DND-41 (cell line): ENCODE measurements at regions not wholly inside any gene's neighbourhood (a gene's known extent, or its start where the extent isn't known, plus 50 kb on each side); places are given as distances from the start of the nearest gene placed in this dataset.

ENCODE experiments used
- ATAC-seq: fragments of 200-7000 bp; cut with Tn5 transposase; 3 replicates; pipeline ENCODE4 v1.9.1; 2021; ENCODE audit warnings: low read depth; ENCODE audit not compliant: insufficient read depth
- DNase-seq: peaks from one replicate; pipeline ENCODE4 v3.0.0-alpha.2; 2020
- H2AFZ ChIP-seq: 2 replicates; pipeline ENCODE4 v1.6.0; 2012; ENCODE audit warnings: low read depth, low read length
- H3K27ac ChIP-seq: 2 replicates; pipeline ENCODE4 v1.5.1; 2012; ENCODE audit warnings: low read length, inconsistent platforms
- H3K27me3 ChIP-seq: fragments of 200-600 bp; sonication (generic); 2 replicates; pipeline ENCODE4 v1.6.0; 2012; ENCODE audit warnings: low read length, mild to moderate bottlenecking, inconsistent platforms; ENCODE audit not compliant: insufficient read depth, poor library complexity
- H3K36me3 ChIP-seq: 2 replicates; pipeline ENCODE4 v1.5.1; 2012; ENCODE audit warnings: low read length, inconsistent platforms; ENCODE audit not compliant: insufficient read depth
- H3K4me1 ChIP-seq: 2 replicates; pipeline ENCODE4 v1.5.1; 2012; ENCODE audit warnings: mild to moderate bottlenecking, low read length; ENCODE audit not compliant: insufficient read depth
- H3K4me2 ChIP-seq: 2 replicates; pipeline ENCODE4 v1.6.0; 2012; ENCODE audit warnings: mild to moderate bottlenecking, moderate library complexity, low read length, inconsistent platforms; ENCODE audit not compliant: insufficient read depth
- H3K4me3 ChIP-seq, 2 experiments: fragments of 200-600 bp in 1 of 2; shearing (Covaris generic) in 1 of 2; 2 replicates each; pipeline ENCODE4 v1.5.1; 2012 to 2016; ENCODE audit warnings: inconsistent platforms in 2 of 2, low read length in 2 of 2, mild to moderate bottlenecking in 2 of 2, low read depth in 1 of 2, moderate library complexity in 1 of 2
- H3K79me2 ChIP-seq: 2 replicates; pipeline ENCODE4 v1.6.0; 2012; ENCODE audit warnings: low read length, inconsistent platforms; ENCODE audit not compliant: insufficient read depth
- H3K9ac ChIP-seq: 2 replicates; pipeline ENCODE4 v1.6.0; 2012; ENCODE audit warnings: low read depth, mild to moderate bottlenecking, inconsistent platforms, low read length, moderate library complexity
- H3K9me3 ChIP-seq: 2 replicates; pipeline ENCODE4 v1.5.1; 2012; ENCODE audit warnings: low read length, moderate library complexity, mild to moderate bottlenecking, inconsistent platforms; ENCODE audit not compliant: insufficient read depth, severe bottlenecking
- H4K20me1 ChIP-seq: 2 replicates; pipeline ENCODE4 v1.6.0; 2012; ENCODE audit warnings: low read length; ENCODE audit not compliant: insufficient read depth
- CTCF ChIP-seq: IDR thresholded peaks from 2 replicates; pipeline ENCODE4 v1.5.1; 2012; ENCODE audit warnings: borderline replicate concordance, low read length, moderate library complexity, mild to moderate bottlenecking; ENCODE audit not compliant: poor library complexity, severe bottlenecking; ENCODE audit errors: extremely low read depth
- EZH2 ChIP-seq: IDR thresholded peaks from 3 replicates; pipeline ENCODE4 v1.6.1; 2012; ENCODE audit warnings: borderline replicate concordance, low read depth, mild to moderate bottlenecking, moderate library complexity, low read length, inconsistent platforms; ENCODE audit not compliant: severe bottlenecking

GRCh38 chr18:39564716-39565115 is 1999.1 kb upstream of the CELF4 start:
- Histone ChIP-seq H3K27ac (no peak overlapping the region), H3K4me1 (no peaks in the 10 kb centered on the region), H3K9ac (no peak overlapping the region), H3K27me3 (no peaks in the 10 kb centered on the region), H4K20me1 (no peaks in the 10 kb centered on the region), H3K9me3 (no peaks in the 10 kb centered on the region), H3K79me2 (no peaks in the 10 kb centered on the region), H3K36me3 (no peaks in the 10 kb centered on the region), H3K4me3 (no peak overlapping the region), H2AFZ (no peak overlapping the region), H3K4me2 (no peak overlapping the region)
- TF ChIP-seq CTCF (no peak), EZH2 (no peak)
- ATAC-seq = no peak
- no peak for DNase-seq

GRCh38 chr18:39561126-39561525 is 1995.5 kb upstream of the CELF4 start:
- Histone ChIP-seq H3K27me3 (no peaks in the 10 kb centered on the region), H3K9me3 (no peaks in the 10 kb centered on the region), H3K9ac (no peak overlapping the region), H3K4me2 (no peak overlapping the region), H3K4me3 (no peak overlapping the region), H3K27ac (no peak overlapping the region), H3K4me1 (no peaks in the 10 kb centered on the region), H3K79me2 (no peaks in the 10 kb centered on the region), H2AFZ (no peak overlapping the region), H4K20me1 (no peaks in the 10 kb centered on the region), H3K36me3 (no peaks in the 10 kb centered on the region)
- ATAC-seq (no peak), DNase-seq (no peak)
- TF ChIP-seq EZH2 = no peak
- TF ChIP-seq CTCF = no peak

GRCh38 chr18:39558658-39559057 is 1993.1 kb upstream of the CELF4 start:
- DNase-seq = no peak
- Histone ChIP-seq H3K36me3 (no peaks in the 10 kb centered on the region), H3K27me3 (no peaks in the 10 kb centered on the region), H3K9ac (no peak overlapping the region), H2AFZ (no peak overlapping the region), H4K20me1 (no peaks in the 10 kb centered on the region), H3K4me3 (no peak overlapping the region), H3K79me2 (no peaks in the 10 kb centered on the region), H3K4me1 (no peaks in the 10 kb centered on the region), H3K27ac (no peak overlapping the region), H3K4me2 (no peak overlapping the region), H3K9me3 (no peaks in the 10 kb centered on the region)
- ATAC-seq = no peak
- no peak for TF ChIP-seq EZH2

- no peak for ATAC-seq
- TF ChIP-seq CTCF (no peak), EZH2 (no peak)
- no peak overlapping the region for H2AFZ ChIP-seq
- DNase-seq = no peak
- no peaks in the 10 kb centered on the region for H3K4me1 ChIP-seq
- H3K4me3 ChIP-seq = no peak overlapping the region
- no peaks in the 10 kb centered on the region for H3K79me2 ChIP-seq
- no peaks in the 10 kb centered on the region for H3K9me3 ChIP-seq
- no peaks in the 10 kb centered on the region for H3K27me3 ChIP-seq
- H3K4me2 ChIP-seq = no peak overlapping the region
- H3K9ac ChIP-seq = no peak overlapping the region
- H3K27ac ChIP-seq = no peak overlapping the region
- H3K36me3 ChIP-seq = no peaks in the 10 kb centered on the region
- no peaks in the 10 kb centered on the region for H4K20me1 ChIP-seq
Measured at GRCh38 chr18:39555496-39555895, 1989.9 kb upstream of the CELF4 start.
